Body of pancreas (tissue), 4 donors: ENCODE measurements at regions not wholly inside any gene's neighbourhood (a gene's known extent, or its start where the extent isn't known, plus 50 kb on each side); places are given as distances from the start of the nearest gene placed in this dataset.

Source experiments
- CTCF ChIP-seq, 7 experiments: fragments of 450-650 bp in 4 of 7; fragments of 200-600 bp in 3 of 7; sonication (generic) in 3 of 7; IDR thresholded peaks; one replicate each; pipeline ENCODE4 v1.5.1; 2016 to 2019; ENCODE audit warnings: antibody characterized with exemption in 7 of 7
- POLR2A ChIP-seq, 3 donors: fragments of 450-650 bp; IDR thresholded peaks; one replicate each; pipeline ENCODE4 v1.6.1; 2016; ENCODE audit warnings: antibody characterized with exemption in 3 of 3, mild to moderate bottlenecking in 2 of 3

DNA sequence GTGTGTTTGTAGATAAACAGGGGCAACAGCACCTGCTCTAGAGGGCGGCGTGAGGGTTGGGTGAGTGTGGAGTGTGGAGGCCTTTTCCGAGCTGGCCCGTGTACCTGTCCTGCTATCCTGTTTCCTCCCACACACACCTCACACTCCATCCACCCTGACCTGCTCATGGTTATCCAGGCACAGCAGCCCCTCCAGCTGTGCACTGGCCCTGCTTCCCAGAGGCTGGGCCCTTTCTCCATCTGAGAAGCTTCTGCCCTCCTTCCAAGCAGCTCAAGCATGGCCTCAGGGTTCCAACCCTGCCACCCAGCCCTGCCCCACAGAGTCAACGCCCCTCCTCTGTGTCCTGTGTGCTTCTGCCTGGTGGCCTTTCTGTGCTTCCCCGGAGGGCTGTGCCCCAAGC, 86.9 kb downstream of the SOX1 start:
- no peak for TF ChIP-seq POLR2A (IDR thresholded peaks at IDR 0.05)
- TF ChIP-seq CTCF (IDR thresholded peaks at IDR 0.05) = no peak
